ENCODE measurements at regions not wholly inside any gene's neighbourhood (a gene's known extent, or its start where the extent isn't known, plus 50 kb on each side); places are given as distances from the start of the nearest gene placed in this dataset.

- DNase-seq (no peak), ATAC-seq (no peak)
- intact Hi-C loops (cut with DNase I, micrococcal nuclease) = no loop called here
- no peak overlapping the region for H3K4me3 ChIP-seq
- no peaks in the 10 kb centered on the region for H3K9me3 ChIP-seq
- no peak for TF ChIP-seq CTCF (IDR thresholded peaks at IDR 0.05)
- H3K36me3 ChIP-seq (ENCODE audit: low read depth) = no peaks in the 10 kb centered on the region
- no peaks in the 10 kb centered on the region for H3K4me1 ChIP-seq (ENCODE audit: low read depth)
These were observed 174.6 kb downstream of the SUCLA2 start for GRCh38 chr13:47826471-47826870.

GRCh38 chr13:47822036-47822435 is 179.0 kb downstream of the SUCLA2 start:
- H3K4me1 ChIP-seq (ENCODE audit: low read depth) = no peaks in the 10 kb centered on the region
- ATAC-seq (no peak), DNase-seq (no peak)
- no peak for TF ChIP-seq CTCF (IDR thresholded peaks at IDR 0.05)
- H3K4me3 ChIP-seq = no peak overlapping the region
- H3K36me3 ChIP-seq (ENCODE audit: low read depth) = no peaks in the 10 kb centered on the region
- intact Hi-C loops (cut with DNase I, micrococcal nuclease) = no loop called here
- no peaks in the 10 kb centered on the region for H3K9me3 ChIP-seq

- H3K4me3 ChIP-seq = no peak overlapping the region
- intact Hi-C loops (cut with DNase I, micrococcal nuclease) = no loop called here
- no peak for TF ChIP-seq CTCF (IDR thresholded peaks at IDR 0.05)
These were observed 184.2 kb downstream of the SUCLA2 start for GRCh38 chr13:47816831-47817230.

GRCh38 chr13:47813718-47814117 is 187.4 kb downstream of the SUCLA2 start:
- Histone ChIP-seq H3K4me1 (ENCODE audit: low read depth) (no peaks in the 10 kb centered on the region), H3K9me3 (no peaks in the 10 kb centered on the region), H3K4me3 (no peak overlapping the region), H3K36me3 (ENCODE audit: low read depth) (no peaks in the 10 kb centered on the region)
- no peak for TF ChIP-seq CTCF (IDR thresholded peaks at IDR 0.05)
- DNase-seq (no peak), ATAC-seq (no peak)
- intact Hi-C loops (cut with DNase I, micrococcal nuclease) = no loop called here

More at GRCh38 chr13:47816831-47817230, 184.2 kb downstream of the SUCLA2 start:
- DNase-seq = no peak
- no peaks in the 10 kb centered on the region for H3K36me3 ChIP-seq (ENCODE audit: low read depth)
- H3K9me3 ChIP-seq = no peaks in the 10 kb centered on the region
- H3K4me1 ChIP-seq (ENCODE audit: low read depth) = no peaks in the 10 kb centered on the region
- ATAC-seq = no peak

- ATAC-seq (no peak), DNase-seq (no peak)
- Histone ChIP-seq H3K4me3 (no peak overlapping the region), H3K4me1 (ENCODE audit: low read depth) (no peaks in the 10 kb centered on the region), H3K36me3 (ENCODE audit: low read depth) (no peaks in the 10 kb centered on the region), H3K9me3 (no peaks in the 10 kb centered on the region)
- intact Hi-C loops (cut with DNase I, micrococcal nuclease) = no loop called here
- no peak for TF ChIP-seq CTCF (IDR thresholded peaks at IDR 0.05)
These were observed 191.7 kb downstream of the SUCLA2 start for GRCh38 chr13:47809411-47809810.

- TF ChIP-seq CTCF (IDR thresholded peaks at IDR 0.05) = no peak
These were observed 197.9 kb downstream of the SUCLA2 start for GRCh38 chr13:47803131-47803530.

More at GRCh38 chr13:47803131-47803530, 197.9 kb downstream of the SUCLA2 start:
- intact Hi-C loops (cut with DNase I, micrococcal nuclease) = no loop called here
- no peak for ATAC-seq
- Histone ChIP-seq H3K36me3 (ENCODE audit: low read depth) (no peaks in the 10 kb centered on the region), H3K4me3 (no peak overlapping the region), H3K9me3 (no peaks in the 10 kb centered on the region), H3K4me1 (ENCODE audit: low read depth) (no peaks in the 10 kb centered on the region)
- no peak for DNase-seq
